HG03097 (cell line): ENCODE measurements at regions not wholly inside any gene's neighbourhood (a gene's known extent, or its start where the extent isn't known, plus 50 kb on each side); places are given as distances from the start of the nearest gene placed in this dataset.

Source experiments
- ATAC-seq: cut with Tn5 transposase; IDR thresholded peaks from one replicate; pipeline ENCODE4 v1.9.1; 2021; ENCODE audit not compliant: unreplicated experiment, low FRiP score

GRCh38 chr2:117745537-117745936 is 69.0 kb upstream of the DDX18 start:
- ATAC-seq: no peak

DNA sequence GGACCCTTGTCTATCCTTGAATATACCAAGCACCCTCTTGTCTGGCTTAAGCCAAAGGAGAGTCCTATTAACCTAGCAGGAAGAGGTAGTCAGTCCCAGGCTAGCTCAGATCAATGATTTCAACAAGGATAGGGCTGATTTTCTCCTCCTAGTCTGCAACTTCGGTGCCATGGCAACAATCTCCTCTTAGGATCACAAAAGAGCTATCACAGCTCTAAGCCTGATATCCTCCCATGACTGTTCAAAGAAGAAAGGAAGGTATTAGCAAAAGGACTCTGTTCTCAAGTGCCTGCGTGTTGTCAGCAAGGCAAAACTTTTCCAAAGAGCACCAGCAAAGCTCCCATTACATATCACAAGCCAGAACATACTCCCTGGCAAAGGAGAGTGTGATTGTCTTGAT is 58.7 kb upstream of the DDX18 start:
- ATAC-seq: no peak

DNA sequence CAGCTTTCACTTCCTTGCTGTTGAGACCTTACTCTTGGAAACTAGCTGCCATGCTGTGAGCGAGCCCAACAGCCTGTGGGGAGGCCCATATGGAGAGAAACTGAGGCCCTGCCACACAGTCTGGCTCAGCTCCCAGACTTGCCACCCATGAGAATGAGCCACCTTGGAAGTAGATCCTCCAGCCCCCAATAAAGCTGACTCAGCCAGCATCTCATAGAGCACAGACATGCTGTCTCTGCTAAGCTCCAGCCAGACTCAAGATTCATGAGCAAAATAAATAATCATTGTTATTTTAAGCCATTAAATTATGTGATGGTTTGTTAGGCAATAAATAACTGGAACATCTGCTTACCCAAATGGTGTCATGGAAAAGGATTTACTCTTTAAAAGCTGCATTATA is 53.6 kb upstream of the DDX18 start:
- no peak for ATAC-seq

- no peak for ATAC-seq
Measured at GRCh38 chr2:117762454-117762853, 52.0 kb upstream of the DDX18 start.

DNA sequence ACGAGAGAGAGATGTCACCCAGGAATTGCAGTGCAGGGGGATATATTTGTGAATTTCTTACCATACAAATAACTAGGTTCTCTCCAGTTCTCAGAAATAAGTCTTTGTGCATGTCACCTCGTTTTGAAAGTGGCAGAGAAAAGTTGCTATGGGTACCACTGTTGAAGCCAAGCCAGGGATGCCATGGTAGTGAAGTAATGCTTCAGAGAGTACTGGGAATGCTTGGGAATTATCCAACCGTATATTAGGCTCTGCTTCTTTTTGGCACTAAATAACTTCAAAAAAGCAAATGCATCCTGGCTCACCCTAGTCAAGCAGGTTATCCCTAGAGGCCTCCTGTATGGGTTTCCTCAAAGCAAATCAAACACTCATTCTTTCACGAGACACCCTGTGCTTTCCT is 50.7 kb upstream of the DDX18 start:
- ATAC-seq: no peak
